B cell (primary cell): ENCODE measurements at regions not wholly inside any gene's neighbourhood (a gene's known extent, or its start where the extent isn't known, plus 50 kb on each side); places are given as distances from the start of the nearest gene placed in this dataset.

Experiments used
- EZH2 ChIP-seq: IDR thresholded peaks from 2 replicates; pipeline ENCODE4 v1.6.1; 2012; ENCODE audit warnings: borderline replicate concordance, low read depth, mild to moderate bottlenecking, moderate library complexity, low read length; ENCODE audit not compliant: insufficient read depth, poor library complexity, severe bottlenecking
- TF ChIP-seq, protein P1 (sequence below): fragments of 200-600 bp; IDR thresholded peaks from one replicate; pipeline ENCODE4 v1.8.0; 2022; ENCODE audit warnings: antibody characterized with exemption, mild to moderate bottlenecking

DNA sequence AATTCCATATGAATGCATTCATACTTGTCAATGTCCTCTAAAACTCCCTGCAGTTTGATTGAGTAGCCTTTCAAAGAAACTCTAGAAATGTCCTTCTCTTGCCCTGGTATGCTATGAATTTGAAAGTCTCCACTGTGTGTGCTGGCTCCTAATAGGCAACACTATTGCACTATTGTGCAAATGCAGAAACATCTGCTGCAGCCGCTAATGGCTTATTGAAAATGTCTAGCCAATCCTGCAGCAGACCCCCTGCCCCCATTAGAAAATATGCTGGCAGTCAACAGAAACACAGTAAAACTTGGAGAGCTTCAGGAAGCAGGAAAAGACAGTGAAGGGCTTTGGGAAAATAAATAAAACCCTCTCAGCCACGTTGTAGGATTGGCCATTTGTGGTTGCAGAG is 87.3 kb upstream of the GRAMD2B start:
- TF ChIP-seq, protein P1, sequence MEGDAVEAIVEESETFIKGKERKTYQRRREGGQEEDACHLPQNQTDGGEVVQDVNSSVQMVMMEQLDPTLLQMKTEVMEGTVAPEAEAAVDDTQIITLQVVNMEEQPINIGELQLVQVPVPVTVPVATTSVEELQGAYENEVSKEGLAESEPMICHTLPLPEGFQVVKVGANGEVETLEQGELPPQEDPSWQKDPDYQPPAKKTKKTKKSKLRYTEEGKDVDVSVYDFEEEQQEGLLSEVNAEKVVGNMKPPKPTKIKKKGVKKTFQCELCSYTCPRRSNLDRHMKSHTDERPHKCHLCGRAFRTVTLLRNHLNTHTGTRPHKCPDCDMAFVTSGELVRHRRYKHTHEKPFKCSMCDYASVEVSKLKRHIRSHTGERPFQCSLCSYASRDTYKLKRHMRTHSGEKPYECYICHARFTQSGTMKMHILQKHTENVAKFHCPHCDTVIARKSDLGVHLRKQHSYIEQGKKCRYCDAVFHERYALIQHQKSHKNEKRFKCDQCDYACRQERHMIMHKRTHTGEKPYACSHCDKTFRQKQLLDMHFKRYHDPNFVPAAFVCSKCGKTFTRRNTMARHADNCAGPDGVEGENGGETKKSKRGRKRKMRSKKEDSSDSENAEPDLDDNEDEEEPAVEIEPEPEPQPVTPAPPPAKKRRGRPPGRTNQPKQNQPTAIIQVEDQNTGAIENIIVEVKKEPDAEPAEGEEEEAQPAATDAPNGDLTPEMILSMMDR, result no peak
- TF ChIP-seq EZH2, result no peak
